Ectodermal cell (in vitro differentiated cells): ENCODE measurements at regions not wholly inside any gene's neighbourhood (a gene's known extent, or its start where the extent isn't known, plus 50 kb on each side); places are given as distances from the start of the nearest gene placed in this dataset.

ENCODE experiments used
- H3K27ac ChIP-seq: 2 replicates; pipeline ENCODE4 v1.7.0; 2013; ENCODE audit warnings: mild to moderate bottlenecking, low read depth, low read length; ENCODE audit not compliant: insufficient read depth, poor library complexity, severe bottlenecking
- H3K27me3 ChIP-seq: 2 replicates; pipeline ENCODE4 v1.7.0; 2013; ENCODE audit warnings: mild to moderate bottlenecking, low read length; ENCODE audit not compliant: insufficient read depth, control insufficient read depth, poor library complexity, severe bottlenecking
- H3K36me3 ChIP-seq: one replicate; pipeline ENCODE4 v1.7.0; 2013; ENCODE audit warnings: low read length; ENCODE audit not compliant: control insufficient read depth, insufficient read depth
- H3K4me1 ChIP-seq: one replicate; pipeline ENCODE4 v1.7.0; 2013; ENCODE audit warnings: low read length; ENCODE audit not compliant: control insufficient read depth, insufficient read depth
- H3K4me3 ChIP-seq: 2 replicates; pipeline ENCODE4 v1.7.0; 2013; ENCODE audit warnings: low read depth, low read length, control low read depth; ENCODE audit not compliant: insufficient read depth
- H3K9me3 ChIP-seq: 2 replicates; pipeline ENCODE4 v1.7.0; 2013; ENCODE audit warnings: mild to moderate bottlenecking, low read length, moderate library complexity; ENCODE audit not compliant: control insufficient read depth
- WGBS, 2 experiments: methylation state at CpG; one replicate each; pipeline ENCODE4 v1.1.7; 2013; ENCODE audit warnings: missing lambda C conversion rate in 2 of 2; 5-methylcytosine and 5-hydroxymethylcytosine counted together

DNA sequence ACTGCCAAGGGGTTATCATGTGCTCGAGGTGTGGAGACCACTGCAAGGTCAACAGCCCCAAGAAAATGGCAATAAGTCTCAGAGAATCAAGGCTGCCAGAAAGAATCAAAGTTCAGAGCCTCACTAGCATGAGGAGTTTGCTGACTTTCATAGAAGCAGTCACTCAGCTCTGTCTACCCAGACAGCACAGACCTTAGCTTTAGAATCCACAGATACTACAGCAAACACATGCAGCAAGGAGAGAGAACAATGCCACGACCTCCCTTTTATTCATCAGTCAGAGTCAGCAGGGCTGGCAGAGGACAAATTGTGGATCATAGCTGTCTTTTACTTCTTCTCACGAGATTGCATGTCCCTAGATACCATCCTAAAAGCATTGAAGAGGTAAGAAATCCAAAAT lies 121.3 kb downstream of the MBL2 start:
- no peaks in the 10 kb centered on the region for H3K9me3 ChIP-seq
- no peaks in the 10 kb centered on the region for H3K27me3 ChIP-seq
- no peak overlapping the region for H3K27ac ChIP-seq
- 57 to 63% methylated on average over 3 of the region's 3 CpGs for WGBS, 2 experiments
- H3K4me3 ChIP-seq = no peak overlapping the region
- no peaks in the 10 kb centered on the region for H3K36me3 ChIP-seq
- no peaks in the 10 kb centered on the region for H3K4me1 ChIP-seq

DNA sequence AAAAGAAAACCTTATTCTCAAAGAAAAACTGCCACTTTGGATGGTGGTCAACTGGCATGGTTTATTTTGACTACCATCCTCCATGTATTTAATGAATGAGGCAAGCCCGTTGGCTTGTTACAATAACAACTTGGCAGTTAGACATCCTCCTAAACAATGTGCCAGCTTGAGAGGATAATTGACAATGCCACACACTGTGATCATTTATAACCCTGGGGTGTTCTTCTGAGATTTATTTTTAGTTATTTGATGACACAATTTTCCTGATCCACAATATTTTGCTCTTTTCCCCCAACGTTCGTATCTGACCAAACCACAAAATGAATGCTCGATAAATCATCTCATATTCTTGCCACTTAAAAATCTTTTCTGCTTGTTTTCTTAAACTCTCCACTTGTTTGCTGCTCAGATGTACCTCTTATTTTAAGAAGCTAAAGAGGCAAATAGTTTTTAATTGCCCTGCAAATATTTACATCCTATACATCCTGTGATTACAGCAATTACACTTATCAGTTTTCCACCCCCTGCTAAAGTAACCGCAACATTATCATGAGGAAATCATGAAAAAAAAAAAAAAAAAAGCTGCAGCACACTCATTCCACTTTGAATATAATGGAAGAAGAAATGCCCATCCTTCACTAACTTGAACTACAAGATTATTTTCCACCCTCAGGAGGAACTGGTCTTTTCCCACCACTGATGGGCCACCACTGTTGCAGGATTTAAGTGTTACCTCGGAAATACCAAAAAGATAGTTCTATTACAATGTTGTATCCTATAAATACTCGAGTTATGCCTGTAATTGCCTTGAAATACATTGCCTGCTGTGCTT lies 119.9 kb downstream of the MBL2 start:
- Histone ChIP-seq H3K4me1 (no peaks in the 10 kb centered on the region), H3K36me3 (no peaks in the 10 kb centered on the region), H3K27me3 (no peaks in the 10 kb centered on the region), H3K4me3 (no peak overlapping the region), H3K27ac (no peak overlapping the region), H3K9me3 (no peaks in the 10 kb centered on the region)
- 86 to 93% methylated on average over 7 of the region's 7 CpGs for WGBS, 2 experiments

DNA sequence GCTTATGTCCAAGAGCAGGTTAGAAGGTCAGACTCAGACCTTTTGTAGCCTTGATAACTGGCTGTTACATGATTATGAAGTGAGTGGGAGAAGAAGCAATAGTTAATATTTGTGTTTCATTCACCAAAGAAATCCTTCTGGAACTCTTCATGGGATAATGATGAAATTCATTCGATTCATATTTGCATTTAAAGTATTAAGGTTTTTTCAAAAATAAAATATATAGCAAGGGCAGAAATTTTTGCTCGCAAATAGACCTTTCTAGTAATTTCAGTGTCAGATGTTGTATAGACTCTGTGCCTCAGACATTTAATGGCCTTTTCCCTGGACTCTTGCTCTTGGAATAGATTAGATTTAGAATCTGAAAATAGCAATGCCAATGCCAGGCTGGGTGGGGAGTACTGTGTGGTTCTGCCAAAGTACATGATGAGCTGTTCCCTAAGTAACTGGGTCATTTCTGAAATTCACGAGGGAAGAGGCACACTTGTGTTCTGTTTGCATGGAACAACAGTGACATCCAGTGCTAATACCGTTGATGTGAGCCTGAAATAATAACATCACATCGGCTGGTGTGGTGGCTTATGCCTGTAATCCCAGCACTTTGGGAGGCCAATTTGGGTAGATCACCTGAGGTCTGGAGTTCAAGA lies 119.2 kb downstream of the MBL2 start:
- no peak overlapping the region for H3K27ac ChIP-seq
- no peaks in the 10 kb centered on the region for H3K36me3 ChIP-seq
- H3K9me3 ChIP-seq = no peaks in the 10 kb centered on the region
- WGBS, 2 experiments = 84 to 85% methylated on average over 4 to 5 of the region's 5 CpGs
- no peaks in the 10 kb centered on the region for H3K27me3 ChIP-seq
- no peaks in the 10 kb centered on the region for H3K4me1 ChIP-seq
- H3K4me3 ChIP-seq = no peak overlapping the region

DNA sequence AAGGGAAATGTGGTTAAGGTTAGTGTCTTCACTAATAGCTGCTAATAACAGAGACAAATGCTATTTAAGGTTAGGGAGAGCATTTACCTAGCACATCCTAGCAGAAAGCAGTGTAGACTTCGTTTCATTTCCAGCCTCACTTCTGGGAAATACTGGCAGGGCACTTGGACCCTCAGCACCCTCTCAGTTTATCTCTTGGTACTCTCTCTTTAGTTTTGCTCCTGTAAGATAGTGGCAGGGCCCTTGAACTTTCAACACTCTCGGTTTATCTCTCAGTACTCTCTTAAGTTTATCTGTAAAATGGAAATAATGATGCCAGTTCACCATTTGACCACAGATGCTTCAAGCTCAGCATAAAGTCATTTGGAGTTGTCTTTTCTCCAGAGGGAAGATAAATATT lies 118.4 kb downstream of the MBL2 start:
- no peak overlapping the region for H3K27ac ChIP-seq
- 93 to 95% methylated on average over 2 of the region's 2 CpGs for WGBS, 2 experiments
- no peaks in the 10 kb centered on the region for H3K27me3 ChIP-seq
- H3K9me3 ChIP-seq = no peaks in the 10 kb centered on the region
- H3K4me1 ChIP-seq = no peaks in the 10 kb centered on the region
- H3K4me3 ChIP-seq = no peak overlapping the region
- no peaks in the 10 kb centered on the region for H3K36me3 ChIP-seq

DNA sequence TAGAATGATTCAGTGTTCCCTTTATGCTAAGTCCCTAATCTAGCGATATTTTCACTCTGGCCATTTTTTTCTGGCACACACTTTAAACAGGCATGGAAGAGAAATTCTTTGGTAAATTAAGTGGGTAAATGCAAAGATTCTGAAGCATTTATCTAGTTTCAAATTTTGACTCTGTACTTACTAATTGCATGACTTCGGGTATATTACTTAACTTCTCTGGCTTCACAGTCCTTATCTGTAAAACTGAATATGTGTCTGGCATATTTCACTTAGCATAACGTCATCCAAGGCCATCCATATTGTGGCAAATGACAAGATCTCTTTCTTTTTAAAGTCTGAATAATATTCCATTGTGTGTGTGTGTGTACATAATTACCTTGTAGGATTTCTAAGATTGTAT lies 114.5 kb downstream of the MBL2 start:
- H3K27me3 ChIP-seq = no peaks in the 10 kb centered on the region
- no peaks in the 10 kb centered on the region for H3K4me1 ChIP-seq
- no peaks in the 10 kb centered on the region for H3K9me3 ChIP-seq
- H3K27ac ChIP-seq = no peak overlapping the region
- no peaks in the 10 kb centered on the region for H3K36me3 ChIP-seq
- H3K4me3 ChIP-seq = no peak overlapping the region
- 96 to 100% methylated on average over 1 to 3 of the region's 3 CpGs for WGBS, 2 experiments

DNA sequence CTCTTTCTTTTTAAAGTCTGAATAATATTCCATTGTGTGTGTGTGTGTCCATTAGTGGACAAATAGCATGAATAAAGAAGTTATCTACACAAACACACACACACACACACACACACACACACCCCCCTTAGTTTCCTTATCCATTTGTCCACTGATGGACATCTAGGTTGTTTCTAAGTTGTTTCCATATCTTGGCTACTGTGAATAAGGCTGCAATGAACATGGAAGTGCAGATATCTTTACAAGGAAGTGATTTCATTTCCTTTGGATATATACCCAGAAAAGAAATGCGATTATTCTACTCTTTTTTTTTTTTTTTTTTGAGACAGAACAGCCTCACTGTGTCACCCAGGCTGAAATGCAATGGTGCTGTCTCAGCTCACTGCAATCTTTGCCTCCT lies 113.5 kb downstream of the MBL2 start:
- no peaks in the 10 kb centered on the region for H3K9me3 ChIP-seq
- no peaks in the 10 kb centered on the region for H3K36me3 ChIP-seq
- no peaks in the 10 kb centered on the region for H3K4me1 ChIP-seq
- H3K27me3 ChIP-seq = no peaks in the 10 kb centered on the region
- no peak overlapping the region for H3K27ac ChIP-seq
- H3K4me3 ChIP-seq = no peak overlapping the region
- WGBS, 2 experiments = 80 to 92% methylated on average over 1 of the region's 1 CpG

DNA sequence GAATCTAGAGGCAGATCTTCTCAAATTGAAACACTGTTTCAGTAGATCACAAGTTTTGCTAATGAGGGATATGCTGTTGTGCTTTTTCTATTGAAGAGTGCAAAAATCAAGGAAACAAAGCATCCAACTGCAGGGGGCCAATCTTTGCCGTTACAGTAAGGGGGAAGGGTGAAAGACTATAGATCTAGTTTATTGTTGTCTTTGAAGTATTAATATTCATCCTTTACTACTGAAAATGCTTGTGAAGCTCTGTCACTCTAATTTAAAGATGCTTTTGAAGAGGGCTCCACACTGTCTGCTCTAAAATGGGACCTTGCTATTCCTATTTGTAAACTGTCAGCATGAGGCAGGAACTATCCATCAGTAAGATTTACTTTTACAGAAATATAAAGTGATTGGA lies 110.3 kb downstream of the MBL2 start:
- Histone ChIP-seq H3K4me1 (no peaks in the 10 kb centered on the region), H3K27me3 (no peaks in the 10 kb centered on the region), H3K9me3 (no peaks in the 10 kb centered on the region), H3K27ac (no peak overlapping the region), H3K4me3 (no peak overlapping the region), H3K36me3 (no peaks in the 10 kb centered on the region)
- WGBS, 2 experiments = 17% methylated on average over 1 of the region's 1 CpG; no CpG with 5 or more reads in 1 of the 2 experiments

DNA sequence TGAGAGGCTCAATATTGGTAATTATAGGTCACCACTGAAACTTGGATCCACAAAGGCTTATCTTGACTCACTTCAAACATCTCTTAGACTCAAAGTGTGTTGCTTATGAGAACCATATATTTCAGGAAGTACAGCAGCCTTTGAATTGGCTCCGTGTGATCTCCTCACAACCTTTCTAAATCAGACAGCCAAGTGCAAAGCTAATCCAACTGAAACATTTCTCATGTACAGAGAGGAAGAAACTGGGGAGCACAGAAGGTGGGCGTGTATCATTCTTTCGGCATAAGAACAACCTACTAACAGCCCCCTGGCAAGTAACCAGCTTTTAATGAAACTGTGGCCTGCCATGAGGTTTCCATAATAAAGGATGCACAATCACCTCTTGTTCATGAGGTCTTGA lies 109.4 kb downstream of the MBL2 start:
- H3K4me3 ChIP-seq = no peak overlapping the region
- no peaks in the 10 kb centered on the region for H3K27me3 ChIP-seq
- WGBS, 2 experiments = 91 to 100% methylated on average over 3 of the region's 3 CpGs
- no peaks in the 10 kb centered on the region for H3K4me1 ChIP-seq
- no peak overlapping the region for H3K27ac ChIP-seq
- H3K9me3 ChIP-seq = no peaks in the 10 kb centered on the region
- no peaks in the 10 kb centered on the region for H3K36me3 ChIP-seq

DNA sequence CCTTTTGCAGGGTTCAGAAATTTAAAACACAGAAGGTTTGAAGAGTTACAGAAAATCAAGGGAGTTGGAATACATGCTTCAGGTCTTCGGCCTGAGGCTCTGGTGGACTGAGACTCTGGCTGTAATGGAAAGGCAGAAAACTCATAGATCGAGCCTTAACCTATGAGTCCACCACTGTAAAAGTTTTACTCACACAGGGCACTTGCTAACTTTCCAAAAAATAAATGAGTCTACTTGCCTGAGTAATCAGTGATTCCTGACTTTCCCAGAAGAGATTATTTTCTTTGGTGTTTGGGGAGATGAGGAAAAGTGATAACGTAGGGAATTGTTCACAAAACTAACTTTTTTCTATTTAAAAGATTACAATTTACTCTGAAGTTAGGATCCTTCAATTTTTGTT lies 108.0 kb downstream of the MBL2 start:
- Histone ChIP-seq H3K27me3 (no peaks in the 10 kb centered on the region), H3K4me1 (no peaks in the 10 kb centered on the region), H3K36me3 (no peaks in the 10 kb centered on the region), H3K9me3 (no peaks in the 10 kb centered on the region), H3K27ac (no peak overlapping the region), H3K4me3 (no peak overlapping the region)
- WGBS, 2 experiments = 85 to 94% methylated on average over 2 of the region's 3 CpGs

DNA sequence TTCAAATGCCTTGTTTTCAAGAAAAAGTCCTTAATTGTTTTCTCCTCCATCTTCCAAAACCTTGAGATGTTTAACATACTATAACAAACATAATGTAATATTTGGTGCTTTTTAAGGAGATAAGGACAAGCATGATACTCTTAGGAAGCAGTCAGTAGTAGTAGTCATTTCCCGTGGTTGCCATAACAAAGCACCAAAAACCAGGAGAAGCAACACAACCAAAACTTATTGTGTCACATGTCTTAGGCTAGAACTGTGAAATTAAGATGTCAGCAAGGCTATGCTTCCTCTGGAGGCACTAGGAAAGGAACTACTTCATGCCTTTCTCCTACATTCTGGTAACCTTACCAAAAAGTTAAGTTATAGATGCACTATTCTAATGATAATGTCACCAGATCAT lies 106.8 kb downstream of the MBL2 start:
- 82 to 88% methylated on average over 1 of the region's 1 CpG for WGBS, 2 experiments
- Histone ChIP-seq H3K4me1 (no peaks in the 10 kb centered on the region), H3K27ac (no peak overlapping the region), H3K36me3 (no peaks in the 10 kb centered on the region), H3K9me3 (no peaks in the 10 kb centered on the region), H3K27me3 (no peaks in the 10 kb centered on the region), H3K4me3 (no peak overlapping the region)
